SK-N-SH treated with all-trans-retinoic acid at 6 μM for 48 hours (cell line): ENCODE measurements at regions not wholly inside any gene's neighbourhood (a gene's known extent, or its start where the extent isn't known, plus 50 kb on each side); places are given as distances from the start of the nearest gene placed in this dataset.

Experiments
- ATAC-seq: fragments of 200-7000 bp; cut with Tn5 transposase; 3 replicates; pipeline ENCODE4 v1.9.1; 2020; ENCODE audit warnings: mild to moderate bottlenecking, moderate library complexity
- ARNTL ChIP-seq: fragments of 450-650 bp; formaldehyde crosslinking; IDR thresholded peaks from 2 replicates; pipeline ENCODE4 v1.5.0; 2020; ENCODE audit warnings: low read depth, mild to moderate bottlenecking, moderate library complexity, borderline replicate concordance
- BACH2 ChIP-seq: fragments of 250-450 bp; sonication (Bioruptor Pico); IDR thresholded peaks from 2 replicates; pipeline ENCODE4 v1.9.0; 2021; ENCODE audit warnings: mild to moderate bottlenecking, borderline replicate concordance
- CSDC2 ChIP-seq: fragments of 250-450 bp; sonication (Bioruptor Pico); IDR thresholded peaks from 2 replicates; pipeline ENCODE4 v1.5.0; 2020; ENCODE audit warnings: mild to moderate bottlenecking, moderate library complexity
- ESRRG ChIP-seq: fragments of 250-450 bp; sonication (Bioruptor Pico); IDR thresholded peaks from 2 replicates; pipeline ENCODE4 v1.6.1; 2021; ENCODE audit warnings: mild to moderate bottlenecking
- ISL1 ChIP-seq: fragments of 250-450 bp; sonication (Bioruptor Pico); IDR thresholded peaks from 2 replicates; pipeline ENCODE4 v2.1.2; 2022; ENCODE audit warnings: mild to moderate bottlenecking, moderate library complexity
- OSR1 ChIP-seq: fragments of 250-450 bp; sonication (Bioruptor Pico); IDR thresholded peaks from 2 replicates; pipeline ENCODE4 v1.8.0; 2022; ENCODE audit warnings: moderate library complexity, mild to moderate bottlenecking, inconsistent platforms
- PPARA ChIP-seq: fragments of 250-450 bp; sonication (Bioruptor Pico); IDR thresholded peaks from 2 replicates; pipeline ENCODE4 v1.5.0; 2020; ENCODE audit warnings: mild to moderate bottlenecking, borderline replicate concordance
- RARB ChIP-seq: fragments of 250-450 bp; sonication (Bioruptor Pico); IDR thresholded peaks from 2 replicates; pipeline ENCODE4 v1.8.0; 2021; ENCODE audit warnings: mild to moderate bottlenecking, moderate library complexity
- SNAI2 ChIP-seq: fragments of 250-450 bp; sonication (Bioruptor Pico); IDR thresholded peaks from 2 replicates; pipeline ENCODE4 v1.5.0; 2020; ENCODE audit warnings: mild to moderate bottlenecking, moderate library complexity
- TCF4 ChIP-seq: fragments of 250-450 bp; sonication (Bioruptor Pico); IDR thresholded peaks from 2 replicates; pipeline ENCODE4 v1.8.0; 2021; ENCODE audit warnings: mild to moderate bottlenecking, moderate library complexity, borderline replicate concordance
- TOX ChIP-seq: fragments of 250-450 bp; sonication (Bioruptor Pico); IDR thresholded peaks from 2 replicates; pipeline ENCODE4 v1.8.0; 2021; ENCODE audit warnings: mild to moderate bottlenecking, moderate library complexity, borderline replicate concordance
- ZC3H10 ChIP-seq: fragments of 250-450 bp; sonication (Bioruptor Pico); IDR thresholded peaks from 2 replicates; pipeline ENCODE4 v1.5.1; 2021; ENCODE audit warnings: mild to moderate bottlenecking, moderate library complexity
- ZFP3 ChIP-seq: fragments of 250-450 bp; sonication (Bioruptor Pico); IDR thresholded peaks from 2 replicates; pipeline ENCODE4 v1.5.0; 2020; ENCODE audit warnings: mild to moderate bottlenecking, moderate library complexity
- ZFP30 ChIP-seq: fragments of 450-650 bp; formaldehyde crosslinking; IDR thresholded peaks from 2 replicates; pipeline ENCODE4 v1.5.0; 2022; ENCODE audit warnings: mild to moderate bottlenecking, moderate library complexity
- ZNF565 ChIP-seq: fragments of 450-650 bp; formaldehyde crosslinking; conservative IDR thresholded peaks from 2 replicates; pipeline ENCODE4 v1.5.0; 2020; ENCODE audit warnings: low read depth, mild to moderate bottlenecking, moderate library complexity
- ZNF70 ChIP-seq: fragments of 450-650 bp; formaldehyde crosslinking; IDR thresholded peaks from 2 replicates; pipeline ENCODE4 v1.5.0; 2020; ENCODE audit warnings: mild to moderate bottlenecking, moderate library complexity
- ZNF8 ChIP-seq: fragments of 450-650 bp; formaldehyde crosslinking; IDR thresholded peaks from 2 replicates; pipeline ENCODE4 v1.5.0; 2020; ENCODE audit warnings: mild to moderate bottlenecking, moderate library complexity
- TF ChIP-seq, protein P1 (sequence below): fragments of 250-450 bp; sonication (Bioruptor Pico); IDR thresholded peaks from 2 replicates; pipeline ENCODE4 v1.5.0; 2020; ENCODE audit warnings: mild to moderate bottlenecking, moderate library complexity
- TF ChIP-seq, protein P2 (sequence below): fragments of 250-450 bp; sonication (Bioruptor Pico); IDR thresholded peaks from 2 replicates; pipeline ENCODE4 v1.8.0; 2020; ENCODE audit warnings: mild to moderate bottlenecking, moderate library complexity, borderline replicate concordance
- TF ChIP-seq, protein P3 (sequence below): fragments of 250-450 bp; sonication (Bioruptor Pico); IDR thresholded peaks from 2 replicates; pipeline ENCODE4 v1.5.1; 2020; ENCODE audit warnings: low read depth, mild to moderate bottlenecking, moderate library complexity
- TF ChIP-seq, protein P4 (sequence below): fragments of 250-450 bp; sonication (Bioruptor Pico); IDR thresholded peaks from 2 replicates; pipeline ENCODE4 v1.8.0; 2021; ENCODE audit warnings: low read depth, mild to moderate bottlenecking, moderate library complexity, borderline replicate concordance
- TF ChIP-seq, protein P5 (sequence below): fragments of 250-450 bp; sonication (Bioruptor Pico); IDR thresholded peaks from 2 replicates; pipeline ENCODE4 v1.5.1; 2021; ENCODE audit warnings: mild to moderate bottlenecking, moderate library complexity

DNA sequence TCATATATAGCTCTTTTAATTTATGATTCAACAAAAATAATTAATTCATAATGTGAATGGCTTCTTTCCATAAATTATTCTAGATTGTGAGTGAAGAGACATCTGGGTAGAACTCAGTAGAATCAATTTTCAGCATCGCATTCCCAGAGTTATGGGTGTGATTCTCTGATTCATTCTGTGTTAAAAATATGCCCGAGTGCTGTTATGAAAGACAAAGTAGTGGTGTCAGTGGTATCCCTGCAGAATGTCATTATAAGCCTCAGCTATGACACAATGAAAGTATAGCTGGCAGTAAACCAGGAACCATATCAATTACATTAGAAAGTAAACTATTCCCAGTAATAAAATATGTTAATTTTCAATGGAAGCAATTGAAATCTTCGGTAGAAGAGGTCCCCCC, 480.5 kb upstream of the SLITRK1 start:
- TF ChIP-seq ARNTL (CRISPR knock-in tag) (no peak), TOX (CRISPR knock-in tag) (peak; percentile 89), ZNF70 (CRISPR knock-in tag) (no peak), OSR1 (no peak)
- peak; percentile 83 for ATAC-seq

DNA sequence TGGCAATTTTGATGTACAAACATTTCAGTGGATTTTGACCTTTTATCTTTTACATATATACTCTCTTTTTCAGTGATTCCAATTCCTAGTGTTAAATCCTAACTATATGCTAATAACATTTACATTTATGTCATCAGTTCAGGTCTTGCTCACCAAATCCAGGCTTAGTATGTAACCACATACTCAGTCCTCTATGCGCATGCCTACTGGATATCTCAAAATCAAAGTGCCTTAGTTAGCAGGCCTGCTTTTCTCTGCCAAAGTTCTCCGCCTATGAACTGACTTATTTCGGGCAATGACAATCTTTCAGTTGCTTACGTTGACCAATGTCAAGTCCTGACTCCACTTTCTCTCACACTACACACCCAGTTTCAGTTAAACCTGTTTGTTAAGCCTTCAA, 478.5 kb upstream of the SLITRK1 start:
- TF ChIP-seq CSDC2 (CRISPR knock-in tag) (no peak), PPARA (CRISPR knock-in tag) (no peak)
- TF ChIP-seq, protein P1, sequence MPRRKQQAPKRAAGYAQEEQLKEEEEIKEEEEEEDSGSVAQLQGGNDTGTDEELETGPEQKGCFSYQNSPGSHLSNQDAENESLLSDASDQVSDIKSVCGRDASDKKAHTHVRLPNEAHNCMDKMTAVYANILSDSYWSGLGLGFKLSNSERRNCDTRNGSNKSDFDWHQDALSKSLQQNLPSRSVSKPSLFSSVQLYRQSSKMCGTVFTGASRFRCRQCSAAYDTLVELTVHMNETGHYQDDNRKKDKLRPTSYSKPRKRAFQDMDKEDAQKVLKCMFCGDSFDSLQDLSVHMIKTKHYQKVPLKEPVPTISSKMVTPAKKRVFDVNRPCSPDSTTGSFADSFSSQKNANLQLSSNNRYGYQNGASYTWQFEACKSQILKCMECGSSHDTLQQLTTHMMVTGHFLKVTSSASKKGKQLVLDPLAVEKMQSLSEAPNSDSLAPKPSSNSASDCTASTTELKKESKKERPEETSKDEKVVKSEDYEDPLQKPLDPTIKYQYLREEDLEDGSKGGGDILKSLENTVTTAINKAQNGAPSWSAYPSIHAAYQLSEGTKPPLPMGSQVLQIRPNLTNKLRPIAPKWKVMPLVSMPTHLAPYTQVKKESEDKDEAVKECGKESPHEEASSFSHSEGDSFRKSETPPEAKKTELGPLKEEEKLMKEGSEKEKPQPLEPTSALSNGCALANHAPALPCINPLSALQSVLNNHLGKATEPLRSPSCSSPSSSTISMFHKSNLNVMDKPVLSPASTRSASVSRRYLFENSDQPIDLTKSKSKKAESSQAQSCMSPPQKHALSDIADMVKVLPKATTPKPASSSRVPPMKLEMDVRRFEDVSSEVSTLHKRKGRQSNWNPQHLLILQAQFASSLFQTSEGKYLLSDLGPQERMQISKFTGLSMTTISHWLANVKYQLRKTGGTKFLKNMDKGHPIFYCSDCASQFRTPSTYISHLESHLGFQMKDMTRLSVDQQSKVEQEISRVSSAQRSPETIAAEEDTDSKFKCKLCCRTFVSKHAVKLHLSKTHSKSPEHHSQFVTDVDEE (CRISPR knock-in tag): no peak
- ATAC-seq: no peak

DNA sequence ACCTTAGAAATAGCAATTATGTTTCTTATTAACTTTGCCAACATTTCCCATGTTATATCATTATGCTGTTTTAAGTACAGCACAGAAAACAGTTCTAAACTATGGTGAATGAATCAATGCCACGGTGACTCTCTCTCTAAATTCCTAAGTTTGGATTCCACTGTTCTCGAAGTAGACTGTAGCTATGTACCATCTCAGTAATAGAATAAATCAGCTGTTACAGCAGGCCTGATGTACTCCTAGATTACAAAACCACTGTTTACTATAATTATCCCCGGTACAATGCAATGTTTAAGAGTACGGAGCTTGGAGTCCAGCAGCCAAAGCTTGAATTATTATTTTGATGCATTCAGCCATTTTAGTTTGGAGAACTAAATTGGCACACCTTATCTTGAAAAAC, 476.3 kb upstream of the SLITRK1 start:
- TF ChIP-seq ZNF70 (CRISPR knock-in tag) (no peak), RARB (CRISPR knock-in tag) (no peak), OSR1 (no peak), ESRRG (CRISPR knock-in tag) (no peak), ZFP30 (CRISPR knock-in tag) (no peak), ZC3H10 (CRISPR knock-in tag) (no peak), ARNTL (CRISPR knock-in tag) (no peak), PPARA (CRISPR knock-in tag) (no peak), TOX (CRISPR knock-in tag) (no peak), ZFP3 (CRISPR knock-in tag) (no peak), ISL1 (CRISPR knock-in tag) (no peak), ZNF565 (CRISPR knock-in tag) (no peak)
- TF ChIP-seq, protein P2, sequence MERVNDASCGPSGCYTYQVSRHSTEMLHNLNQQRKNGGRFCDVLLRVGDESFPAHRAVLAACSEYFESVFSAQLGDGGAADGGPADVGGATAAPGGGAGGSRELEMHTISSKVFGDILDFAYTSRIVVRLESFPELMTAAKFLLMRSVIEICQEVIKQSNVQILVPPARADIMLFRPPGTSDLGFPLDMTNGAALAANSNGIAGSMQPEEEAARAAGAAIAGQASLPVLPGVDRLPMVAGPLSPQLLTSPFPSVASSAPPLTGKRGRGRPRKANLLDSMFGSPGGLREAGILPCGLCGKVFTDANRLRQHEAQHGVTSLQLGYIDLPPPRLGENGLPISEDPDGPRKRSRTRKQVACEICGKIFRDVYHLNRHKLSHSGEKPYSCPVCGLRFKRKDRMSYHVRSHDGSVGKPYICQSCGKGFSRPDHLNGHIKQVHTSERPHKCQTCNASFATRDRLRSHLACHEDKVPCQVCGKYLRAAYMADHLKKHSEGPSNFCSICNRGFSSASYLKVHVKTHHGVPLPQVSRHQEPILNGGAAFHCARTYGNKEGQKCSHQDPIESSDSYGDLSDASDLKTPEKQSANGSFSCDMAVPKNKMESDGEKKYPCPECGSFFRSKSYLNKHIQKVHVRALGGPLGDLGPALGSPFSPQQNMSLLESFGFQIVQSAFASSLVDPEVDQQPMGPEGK (CRISPR knock-in tag): no peak
- TF ChIP-seq, protein P3, sequence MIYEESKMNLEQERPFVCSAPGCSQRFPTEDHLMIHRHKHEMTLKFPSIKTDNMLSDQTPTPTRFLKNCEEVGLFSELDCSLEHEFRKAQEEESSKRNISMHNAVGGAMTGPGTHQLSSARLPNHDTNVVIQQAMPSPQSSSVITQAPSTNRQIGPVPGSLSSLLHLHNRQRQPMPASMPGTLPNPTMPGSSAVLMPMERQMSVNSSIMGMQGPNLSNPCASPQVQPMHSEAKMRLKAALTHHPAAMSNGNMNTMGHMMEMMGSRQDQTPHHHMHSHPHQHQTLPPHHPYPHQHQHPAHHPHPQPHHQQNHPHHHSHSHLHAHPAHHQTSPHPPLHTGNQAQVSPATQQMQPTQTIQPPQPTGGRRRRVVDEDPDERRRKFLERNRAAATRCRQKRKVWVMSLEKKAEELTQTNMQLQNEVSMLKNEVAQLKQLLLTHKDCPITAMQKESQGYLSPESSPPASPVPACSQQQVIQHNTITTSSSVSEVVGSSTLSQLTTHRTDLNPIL (CRISPR knock-in tag): no peak
- ATAC-seq: no peak; the same call in 2 of the 3 replicates

DNA sequence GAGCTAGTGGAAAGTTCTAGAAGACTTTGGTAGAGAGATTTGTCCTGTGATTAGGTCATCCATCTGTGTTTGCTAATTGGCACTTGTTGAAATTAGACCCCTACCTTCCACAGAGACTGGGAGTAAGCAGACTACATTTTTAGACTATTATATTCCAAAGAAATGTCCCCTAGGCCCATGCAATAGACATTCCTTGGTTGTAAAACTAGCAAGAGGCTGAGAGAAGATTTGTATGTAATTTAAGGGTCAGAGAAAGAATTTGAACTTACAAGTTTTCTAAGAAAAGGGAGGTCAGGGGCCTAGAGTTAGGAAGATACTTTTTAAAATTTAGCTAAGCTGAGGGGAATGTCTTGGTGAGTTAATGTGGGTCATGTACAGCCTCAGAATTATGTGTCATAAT, 470.7 kb upstream of the SLITRK1 start:
- ATAC-seq: no peak
- no peak for TF ChIP-seq ZNF8 (CRISPR knock-in tag)
- TF ChIP-seq, protein P4, sequence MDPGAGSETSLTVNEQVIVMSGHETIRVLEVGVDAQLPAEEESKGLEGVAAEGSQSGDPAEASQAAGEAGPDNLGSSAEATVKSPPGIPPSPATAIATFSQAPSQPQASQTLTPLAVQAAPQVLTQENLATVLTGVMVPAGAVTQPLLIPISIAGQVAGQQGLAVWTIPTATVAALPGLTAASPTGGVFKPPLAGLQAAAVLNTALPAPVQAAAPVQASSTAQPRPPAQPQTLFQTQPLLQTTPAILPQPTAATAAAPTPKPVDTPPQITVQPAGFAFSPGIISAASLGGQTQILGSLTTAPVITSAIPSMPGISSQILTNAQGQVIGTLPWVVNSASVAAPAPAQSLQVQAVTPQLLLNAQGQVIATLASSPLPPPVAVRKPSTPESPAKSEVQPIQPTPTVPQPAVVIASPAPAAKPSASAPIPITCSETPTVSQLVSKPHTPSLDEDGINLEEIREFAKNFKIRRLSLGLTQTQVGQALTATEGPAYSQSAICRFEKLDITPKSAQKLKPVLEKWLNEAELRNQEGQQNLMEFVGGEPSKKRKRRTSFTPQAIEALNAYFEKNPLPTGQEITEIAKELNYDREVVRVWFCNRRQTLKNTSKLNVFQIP (CRISPR knock-in tag): no peak
- no peak for TF ChIP-seq ESRRG (CRISPR knock-in tag)
- TF ChIP-seq RARB (CRISPR knock-in tag): no peak
- TF ChIP-seq TOX (CRISPR knock-in tag): no peak
- no peak for TF ChIP-seq TCF4 (CRISPR knock-in tag)
- TF ChIP-seq, protein P2 (CRISPR knock-in tag): no peak
- no peak for TF ChIP-seq ARNTL (CRISPR knock-in tag)
- no peak for TF ChIP-seq BACH2 (CRISPR knock-in tag)
- TF ChIP-seq, protein P5, sequence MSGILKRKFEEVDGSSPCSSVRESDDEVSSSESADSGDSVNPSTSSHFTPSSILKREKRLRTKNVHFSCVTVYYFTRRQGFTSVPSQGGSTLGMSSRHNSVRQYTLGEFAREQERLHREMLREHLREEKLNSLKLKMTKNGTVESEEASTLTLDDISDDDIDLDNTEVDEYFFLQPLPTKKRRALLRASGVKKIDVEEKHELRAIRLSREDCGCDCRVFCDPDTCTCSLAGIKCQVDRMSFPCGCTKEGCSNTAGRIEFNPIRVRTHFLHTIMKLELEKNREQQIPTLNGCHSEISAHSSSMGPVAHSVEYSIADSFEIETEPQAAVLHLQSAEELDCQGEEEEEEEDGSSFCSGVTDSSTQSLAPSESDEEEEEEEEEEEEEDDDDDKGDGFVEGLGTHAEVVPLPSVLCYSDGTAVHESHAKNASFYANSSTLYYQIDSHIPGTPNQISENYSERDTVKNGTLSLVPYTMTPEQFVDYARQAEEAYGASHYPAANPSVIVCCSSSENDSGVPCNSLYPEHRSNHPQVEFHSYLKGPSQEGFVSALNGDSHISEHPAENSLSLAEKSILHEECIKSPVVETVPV (CRISPR knock-in tag): no peak
- no peak for TF ChIP-seq ISL1 (CRISPR knock-in tag)
- TF ChIP-seq SNAI2 (CRISPR knock-in tag): no peak
- no peak for TF ChIP-seq OSR1
- TF ChIP-seq, protein P1 (CRISPR knock-in tag): no peak
